ENCODE measurements at regions not wholly inside any gene's neighbourhood (a gene's known extent, or its start where the extent isn't known, plus 50 kb on each side); places are given as distances from the start of the nearest gene placed in this dataset.
A peak's percentile ranks its signal among the peaks of the same experiment; 100 is the strongest.

DNA sequence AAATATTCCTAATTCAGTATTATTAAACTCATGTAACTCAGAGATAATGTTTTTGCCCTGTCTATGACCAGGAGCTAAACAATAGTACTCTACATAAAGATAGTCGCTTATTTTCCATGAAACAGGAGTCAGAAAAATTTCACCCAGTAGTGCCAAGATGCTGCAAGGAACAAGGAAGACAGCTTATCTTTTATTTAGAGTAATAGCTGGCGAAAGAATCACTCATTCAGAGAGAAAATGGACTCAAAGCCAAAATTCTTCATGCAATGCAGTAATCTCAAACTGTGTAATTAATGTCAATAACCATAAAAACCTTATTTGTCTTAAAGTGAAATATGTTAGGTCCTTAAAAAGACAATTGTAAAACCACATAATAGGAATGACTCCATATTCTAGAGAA lies 477.8 kb downstream of the ANKRD50 start:
- H3K14ac ChIP-seq (ENCODE audit: low read length) = no peak overlapping the region
- no peak overlapping the region for H2BK15ac ChIP-seq (ENCODE audit: low read length)
- no peak for DNase-seq (ENCODE audit: low spot score)
- H3K36me3 ChIP-seq (replicated peaks in 1 of 2; ENCODE audit: control insufficient read depth in 2 of 2, insufficient read depth in 2 of 2, low read length in 2 of 2) = no peaks in the 10 kb centered on the region
- H3K4me3 ChIP-seq (ENCODE audit: low read length in 2 of 2) = no peak overlapping the region
- no peaks in the 10 kb centered on the region for H3K27me3 ChIP-seq (ENCODE audit: control insufficient read depth in 3 of 3, insufficient read depth in 3 of 3, low read depth in 1 of 3, low read length in 3 of 3)
- no peak overlapping the region for H3K27ac ChIP-seq (replicated peaks; ENCODE audit: low read length)
- WGBS, 2 donors (ENCODE audit: extremely low coverage in 2 of 2, insufficient read length in 2 of 2, insufficient replicate concordance in 1 of 2) = no CpG with 5 or more reads among the region's 2 CpGs
- no peak overlapping the region for H3K4me2 ChIP-seq (ENCODE audit: insufficient read depth, low read length, poor library complexity, severe bottlenecking)
- no peaks in the 10 kb centered on the region for H3K4me1 ChIP-seq (ENCODE audit: control insufficient read depth in 2 of 2, insufficient read depth in 1 of 2, low read depth in 1 of 2, low read length in 2 of 2)
- H2BK120ac ChIP-seq (ENCODE audit: low read depth, low read length) = no peak overlapping the region
- H3K79me1 ChIP-seq (ENCODE audit: low read depth, low read length) = no peaks in the 10 kb centered on the region
- no peak overlapping the region for H3K23ac ChIP-seq (ENCODE audit: low read depth, low read length, poor library complexity)
- H3K9me3 ChIP-seq (replicated peaks in 1 of 2; ENCODE audit: control insufficient read depth in 2 of 2, insufficient read depth in 1 of 2, low read depth in 1 of 2, low read length in 2 of 2) = no peaks in the 10 kb centered on the region
- H2AK5ac ChIP-seq (ENCODE audit: low read depth, low read length) = no peak overlapping the region
- H4K8ac ChIP-seq (ENCODE audit: low read depth, low read length) = no peak overlapping the region
- no peak overlapping the region for H4K91ac ChIP-seq (ENCODE audit: low read depth, low read length, poor library complexity)
- H2AFZ ChIP-seq (ENCODE audit: low read length) = no peak overlapping the region
- no peak overlapping the region for H3K9ac ChIP-seq (ENCODE audit: low read depth, low read length, poor library complexity)
- no peak overlapping the region for H2BK12ac ChIP-seq (ENCODE audit: low read length)
- no peak overlapping the region for H3K18ac ChIP-seq (ENCODE audit: low read length)
- H3K4ac ChIP-seq (ENCODE audit: low read length) = no peak overlapping the region
- H2BK5ac ChIP-seq (ENCODE audit: low read length) = no peak overlapping the region

DNA sequence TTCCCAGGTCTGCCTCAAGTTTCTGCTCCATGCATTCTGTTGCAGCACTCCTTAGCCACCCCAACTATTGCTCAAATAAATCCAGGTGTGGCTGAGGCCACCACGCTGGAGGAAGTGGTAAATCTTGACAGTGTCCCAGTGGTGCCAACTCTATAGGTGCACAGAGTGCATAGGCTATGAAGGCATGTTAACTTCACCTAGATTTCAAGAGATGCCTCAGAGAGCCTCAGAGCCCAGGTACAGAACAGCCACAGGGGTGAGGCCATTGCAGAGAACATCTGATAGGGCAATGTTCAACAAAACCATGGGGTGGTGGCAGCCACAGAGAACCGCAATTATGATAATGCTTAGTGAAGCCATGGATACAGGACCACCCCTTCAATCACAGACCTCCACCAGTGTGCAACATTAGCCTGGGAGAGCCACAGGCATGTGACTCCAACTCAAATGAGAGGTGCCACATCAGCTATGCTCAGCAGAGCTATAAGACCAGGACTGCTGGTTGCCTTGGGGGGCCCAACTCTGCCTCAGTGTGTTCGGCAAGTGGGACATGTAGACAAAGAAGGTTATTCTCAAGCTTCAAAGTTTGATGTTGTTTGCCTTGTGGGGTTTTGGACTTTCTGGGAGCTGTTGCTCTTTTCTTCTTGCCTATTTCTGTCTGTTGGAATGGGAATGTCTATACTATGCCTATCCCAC lies 468.7 kb downstream of the ANKRD50 start:
- Histone ChIP-seq H3K4me1 (ENCODE audit: control insufficient read depth in 2 of 2, insufficient read depth in 1 of 2, low read depth in 1 of 2, low read length in 2 of 2) (no peaks in the 10 kb centered on the region), H4K8ac (ENCODE audit: low read depth, low read length) (no peak overlapping the region), H2AK5ac (ENCODE audit: low read depth, low read length) (no peak overlapping the region), H3K27me3 (ENCODE audit: control insufficient read depth in 3 of 3, insufficient read depth in 3 of 3, low read depth in 1 of 3, low read length in 3 of 3) (no peaks in the 10 kb centered on the region), H2BK12ac (ENCODE audit: low read length) (no peak overlapping the region), H3K27ac (replicated peaks; ENCODE audit: low read length) (no peak overlapping the region), H3K9me3 (replicated peaks in 1 of 2; ENCODE audit: control insufficient read depth in 2 of 2, insufficient read depth in 1 of 2, low read depth in 1 of 2, low read length in 2 of 2) (no peaks in the 10 kb centered on the region), H3K23ac (ENCODE audit: low read depth, low read length, poor library complexity) (no peak overlapping the region), H2BK15ac (ENCODE audit: low read length) (no peak overlapping the region), H2BK5ac (ENCODE audit: low read length) (no peak overlapping the region), H4K91ac (ENCODE audit: low read depth, low read length, poor library complexity) (no peak overlapping the region), H2BK120ac (ENCODE audit: low read depth, low read length) (no peak overlapping the region), H2AFZ (ENCODE audit: low read length) (no peak overlapping the region), H3K14ac (ENCODE audit: low read length) (no peak overlapping the region), H3K4ac (ENCODE audit: low read length) (no peak overlapping the region), H3K9ac (ENCODE audit: low read depth, low read length, poor library complexity) (no peak overlapping the region), H3K4me3 (ENCODE audit: low read length in 2 of 2) (no peak overlapping the region), H3K79me1 (ENCODE audit: low read depth, low read length) (no peaks in the 10 kb centered on the region), H3K36me3 (replicated peaks in 1 of 2; ENCODE audit: control insufficient read depth in 2 of 2, insufficient read depth in 2 of 2, low read length in 2 of 2) (no peaks in the 10 kb centered on the region), H3K4me2 (ENCODE audit: insufficient read depth, low read length, poor library complexity, severe bottlenecking) (no peak overlapping the region), H3K18ac (ENCODE audit: low read length) (no peak overlapping the region)
- no CpG with 5 or more reads among the region's 3 CpGs for WGBS, 2 donors (ENCODE audit: extremely low coverage in 2 of 2, insufficient read length in 2 of 2, insufficient replicate concordance in 1 of 2)
- DNase-seq (ENCODE audit: low spot score) = no peak

DNA sequence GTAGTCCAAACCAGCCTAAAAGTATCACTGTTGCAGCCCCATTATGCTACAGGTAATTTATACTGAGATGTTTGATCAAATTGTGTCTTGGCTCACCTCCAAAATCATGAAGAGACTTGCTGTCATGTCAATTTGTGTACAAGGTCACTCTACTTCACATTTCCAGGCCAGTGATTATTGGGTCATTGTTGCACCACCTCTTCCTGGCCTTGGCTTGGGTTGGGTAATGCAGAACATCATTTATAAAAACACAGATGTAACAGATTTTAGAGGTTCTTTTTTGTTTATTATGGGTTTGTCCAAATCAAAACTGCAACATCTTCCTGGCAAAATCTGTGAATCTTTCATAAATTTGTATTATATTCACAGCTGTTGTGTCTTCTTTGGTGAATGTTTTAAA lies 459.5 kb downstream of the ANKRD50 start:
- Histone ChIP-seq H4K91ac (ENCODE audit: low read depth, low read length, poor library complexity) (no peak overlapping the region), H3K23ac (ENCODE audit: low read depth, low read length, poor library complexity) (no peak overlapping the region), H3K79me1 (ENCODE audit: low read depth, low read length) (no peaks in the 10 kb centered on the region), H4K8ac (ENCODE audit: low read depth, low read length) (no peak overlapping the region), H2BK12ac (ENCODE audit: low read length) (no peak overlapping the region), H2AK5ac (ENCODE audit: low read depth, low read length) (no peak overlapping the region), H3K4me3 (ENCODE audit: low read length in 2 of 2) (no peak overlapping the region), H2BK15ac (ENCODE audit: low read length) (no peak overlapping the region), H3K27ac (replicated peaks; ENCODE audit: low read length) (no peak overlapping the region), H3K14ac (ENCODE audit: low read length) (no peak overlapping the region), H2BK120ac (ENCODE audit: low read depth, low read length) (no peak overlapping the region), H3K4me1 (ENCODE audit: control insufficient read depth in 2 of 2, insufficient read depth in 1 of 2, low read depth in 1 of 2, low read length in 2 of 2) (no peaks in the 10 kb centered on the region), H3K18ac (ENCODE audit: low read length) (no peak overlapping the region), H3K36me3 (replicated peaks in 1 of 2; ENCODE audit: control insufficient read depth in 2 of 2, insufficient read depth in 2 of 2, low read length in 2 of 2) (no peaks in the 10 kb centered on the region), H3K4me2 (ENCODE audit: insufficient read depth, low read length, poor library complexity, severe bottlenecking) (no peak overlapping the region), H2AFZ (ENCODE audit: low read length) (no peak overlapping the region), H3K9me3 (replicated peaks in 1 of 2; ENCODE audit: control insufficient read depth in 2 of 2, insufficient read depth in 1 of 2, low read depth in 1 of 2, low read length in 2 of 2) (no peaks in the 10 kb centered on the region), H3K9ac (ENCODE audit: low read depth, low read length, poor library complexity) (no peak overlapping the region), H3K4ac (ENCODE audit: low read length) (no peak overlapping the region), H3K27me3 (ENCODE audit: control insufficient read depth in 3 of 3, insufficient read depth in 3 of 3, low read depth in 1 of 3, low read length in 3 of 3) (no peaks in the 10 kb centered on the region), H2BK5ac (ENCODE audit: low read length) (no peak overlapping the region)
- DNase-seq (ENCODE audit: low spot score) = no peak

DNA sequence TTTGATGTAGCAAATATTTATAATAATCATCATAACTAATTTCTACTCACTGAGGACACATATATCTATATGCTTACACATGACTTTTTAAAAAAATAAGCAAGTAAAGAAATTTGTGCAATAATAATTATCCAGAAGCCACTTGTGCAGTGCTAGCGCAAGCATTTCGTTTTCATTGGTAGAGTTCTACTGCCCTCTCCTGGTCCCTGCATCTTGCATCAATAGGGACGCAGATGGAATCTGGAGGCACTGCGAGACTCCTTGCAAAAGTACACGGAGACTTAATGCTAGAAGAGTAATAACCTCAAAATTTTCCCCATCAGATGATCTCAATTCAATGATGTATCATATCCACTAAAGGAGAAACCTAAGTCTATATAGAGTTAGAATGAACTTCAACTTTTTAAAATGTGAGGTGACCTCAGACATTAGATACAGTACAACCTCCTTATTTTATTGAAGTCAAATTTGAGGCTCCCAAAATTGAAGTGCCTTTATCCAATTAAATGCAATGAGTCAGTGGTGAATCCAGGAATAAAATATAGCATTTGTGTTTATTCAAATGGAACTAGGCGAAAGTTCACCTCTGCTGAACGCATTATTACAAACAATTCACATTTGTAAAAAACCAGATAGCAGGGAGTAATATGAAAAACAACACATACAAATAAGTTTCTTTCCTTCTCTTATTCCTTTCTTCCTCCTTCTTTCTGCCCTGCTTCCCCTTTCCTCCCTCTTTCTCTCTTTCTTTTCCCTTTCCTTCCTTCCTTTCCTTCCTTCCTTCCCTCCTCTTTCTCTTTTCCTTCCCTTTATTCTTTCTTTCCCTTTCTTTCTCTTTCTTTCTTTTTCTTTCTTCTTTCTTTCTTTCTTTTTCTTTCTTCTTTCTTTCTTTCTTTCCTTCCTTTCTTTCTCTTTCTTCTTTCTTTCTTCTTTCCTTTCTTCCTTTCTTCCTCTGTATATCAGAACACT lies 450.0 kb downstream of the ANKRD50 start:
- H3K4me1 ChIP-seq (ENCODE audit: control insufficient read depth in 2 of 2, insufficient read depth in 1 of 2, low read depth in 1 of 2, low read length in 2 of 2) = peaks cover 0 to 2% of the 10 kb centered on the region in 2 donors
- no peak overlapping the region for H4K91ac ChIP-seq (ENCODE audit: low read depth, low read length, poor library complexity)
- DNase-seq (ENCODE audit: low spot score) = peak; percentile 64
- no peak overlapping the region for H3K4me3 ChIP-seq (ENCODE audit: low read length in 2 of 2)
- H3K18ac ChIP-seq (ENCODE audit: low read length) = no peak overlapping the region
- no peak overlapping the region for H3K9ac ChIP-seq (ENCODE audit: low read depth, low read length, poor library complexity)
- peak overlapping the region; percentile 70 for H2AFZ ChIP-seq (ENCODE audit: low read length)
- H3K23ac ChIP-seq (ENCODE audit: low read depth, low read length, poor library complexity) = no peak overlapping the region
- H2BK120ac ChIP-seq (ENCODE audit: low read depth, low read length) = no peak overlapping the region
- H3K4me2 ChIP-seq (ENCODE audit: insufficient read depth, low read length, poor library complexity, severe bottlenecking) = no peak overlapping the region
- H4K8ac ChIP-seq (ENCODE audit: low read depth, low read length) = no peak overlapping the region
- H3K27ac ChIP-seq (replicated peaks; ENCODE audit: low read length) = no peak overlapping the region
- no peak overlapping the region for H2BK12ac ChIP-seq (ENCODE audit: low read length)
- no peak overlapping the region for H2BK15ac ChIP-seq (ENCODE audit: low read length)
- no peaks in the 10 kb centered on the region for H3K27me3 ChIP-seq (ENCODE audit: control insufficient read depth in 3 of 3, insufficient read depth in 3 of 3, low read depth in 1 of 3, low read length in 3 of 3)
- no peak overlapping the region for H3K4ac ChIP-seq (ENCODE audit: low read length)
- no CpG with 5 or more reads among the region's 7 CpGs for WGBS, 2 donors (ENCODE audit: extremely low coverage in 2 of 2, insufficient read length in 2 of 2, insufficient replicate concordance in 1 of 2)
- no peaks in the 10 kb centered on the region for H3K36me3 ChIP-seq (replicated peaks in 1 of 2; ENCODE audit: control insufficient read depth in 2 of 2, insufficient read depth in 2 of 2, low read length in 2 of 2)
- H3K9me3 ChIP-seq (replicated peaks in 1 of 2; ENCODE audit: control insufficient read depth in 2 of 2, insufficient read depth in 1 of 2, low read depth in 1 of 2, low read length in 2 of 2) = no peaks in the 10 kb centered on the region
- no peaks in the 10 kb centered on the region for H3K79me1 ChIP-seq (ENCODE audit: low read depth, low read length)
- H2AK5ac ChIP-seq (ENCODE audit: low read depth, low read length) = no peak overlapping the region
- no peak overlapping the region for H2BK5ac ChIP-seq (ENCODE audit: low read length)
- no peak overlapping the region for H3K14ac ChIP-seq (ENCODE audit: low read length)
